HG02588 (cell line): ENCODE measurements at regions not wholly inside any gene's neighbourhood (a gene's known extent, or its start where the extent isn't known, plus 50 kb on each side); places are given as distances from the start of the nearest gene placed in this dataset.
"Not testable (repeated sequence)": the region's sequence is repeated elsewhere in the genome, so short reads cannot be mapped to it uniquely, and the experiment has no call there.

Experiments used
- ATAC-seq: cut with Tn5 transposase; IDR thresholded peaks from one replicate; pipeline ENCODE4 v1.9.1; 2021; ENCODE audit warnings: mild to moderate bottlenecking, moderate library complexity; ENCODE audit not compliant: unreplicated experiment

DNA sequence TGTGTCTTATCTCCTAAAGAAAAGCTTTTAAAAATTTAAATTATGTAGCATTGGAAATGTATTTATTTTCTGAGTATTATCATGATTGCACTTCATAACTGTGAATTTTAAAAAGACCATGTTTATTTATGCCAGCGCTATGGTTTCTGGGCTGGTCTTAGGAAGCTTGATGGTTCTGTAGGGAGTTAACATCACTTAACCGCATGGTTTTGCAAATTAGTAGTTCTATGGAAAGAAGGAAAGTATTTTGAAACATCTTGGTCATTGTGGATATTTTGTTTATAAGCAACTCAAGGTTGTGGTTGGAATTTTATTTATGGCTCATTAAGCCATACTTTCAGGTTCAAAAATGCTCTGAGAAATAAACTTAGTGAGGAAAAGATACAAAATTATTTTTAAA lies 549.4 kb downstream of the STK39 start:
- no peak for ATAC-seq

DNA sequence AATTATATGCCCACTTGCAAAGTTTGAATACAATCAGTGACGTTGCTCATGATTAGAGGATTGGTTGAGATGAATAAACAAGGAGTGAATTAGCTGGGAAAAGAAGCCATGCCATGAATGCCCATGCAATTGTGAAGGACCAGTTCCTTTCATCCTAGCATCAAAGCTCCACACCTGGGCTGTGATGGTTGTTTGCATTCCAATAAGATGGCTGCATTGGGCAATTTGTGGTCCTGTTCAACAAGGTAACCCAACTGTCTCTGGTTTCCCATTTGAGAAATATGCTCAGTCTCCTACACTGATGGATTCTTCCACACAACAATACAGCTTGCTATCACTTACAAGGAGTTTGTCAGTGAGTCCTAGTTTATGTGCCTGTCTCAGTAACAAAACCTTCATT lies 550.2 kb downstream of the STK39 start:
- no peak for ATAC-seq

DNA sequence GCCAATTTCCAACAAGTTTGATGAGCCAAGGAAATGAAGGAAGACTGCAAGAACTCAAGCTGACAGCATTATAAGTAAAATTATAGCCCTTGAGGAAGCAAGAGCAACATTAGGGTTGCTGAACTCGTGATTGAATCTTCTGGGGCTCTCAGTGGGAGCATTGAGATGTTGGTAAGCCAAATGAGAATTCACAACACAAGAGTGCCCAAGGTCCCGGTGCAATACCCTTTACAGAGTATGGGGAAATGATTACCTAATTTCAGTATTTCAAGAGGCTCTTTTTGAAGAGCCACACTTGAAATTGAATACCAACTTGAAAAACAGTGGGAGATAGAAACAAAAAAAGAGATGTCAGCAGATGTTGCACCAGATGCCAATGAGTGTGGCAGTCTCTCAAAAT lies 554.5 kb downstream of the STK39 start:
- no peak for ATAC-seq

DNA sequence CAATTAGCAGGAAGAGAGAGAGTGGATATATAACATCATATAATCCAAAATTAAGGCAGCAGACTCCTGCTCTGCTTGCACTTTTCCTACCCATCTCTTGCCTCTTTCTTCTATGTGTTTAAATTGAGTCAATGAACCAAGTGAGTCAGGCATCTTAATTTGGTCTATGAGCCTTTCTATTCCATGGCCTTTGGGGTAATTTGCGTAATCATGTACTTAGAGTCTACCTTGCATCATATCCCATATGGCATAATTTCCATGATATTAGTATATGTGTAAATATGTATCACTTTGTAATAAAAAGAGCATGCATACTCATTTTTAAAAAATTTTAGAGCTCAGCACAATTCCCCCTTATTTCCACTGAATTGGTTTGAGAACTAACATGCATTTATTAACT lies 555.2 kb downstream of the STK39 start:
- ATAC-seq: no peak

DNA sequence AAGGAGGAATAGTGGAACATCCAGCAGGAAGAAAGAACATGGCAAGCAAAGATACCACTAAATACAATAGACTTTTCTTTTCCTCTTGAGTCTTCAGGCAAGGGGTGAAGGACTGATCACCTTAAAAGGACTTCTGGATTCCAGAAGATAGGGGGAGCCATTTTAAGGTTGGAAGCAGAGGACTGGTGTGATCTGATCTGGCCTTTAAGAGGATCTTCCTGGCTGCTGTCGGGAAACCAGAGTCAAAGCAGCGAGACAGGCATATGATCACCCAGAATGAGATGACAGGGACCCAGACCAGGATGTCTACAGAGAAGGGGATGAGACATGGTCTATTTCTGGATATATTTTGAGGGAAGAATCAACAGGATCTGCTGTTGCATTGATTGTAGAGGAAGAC lies 558.0 kb downstream of the STK39 start:
- ATAC-seq: no peak

DNA sequence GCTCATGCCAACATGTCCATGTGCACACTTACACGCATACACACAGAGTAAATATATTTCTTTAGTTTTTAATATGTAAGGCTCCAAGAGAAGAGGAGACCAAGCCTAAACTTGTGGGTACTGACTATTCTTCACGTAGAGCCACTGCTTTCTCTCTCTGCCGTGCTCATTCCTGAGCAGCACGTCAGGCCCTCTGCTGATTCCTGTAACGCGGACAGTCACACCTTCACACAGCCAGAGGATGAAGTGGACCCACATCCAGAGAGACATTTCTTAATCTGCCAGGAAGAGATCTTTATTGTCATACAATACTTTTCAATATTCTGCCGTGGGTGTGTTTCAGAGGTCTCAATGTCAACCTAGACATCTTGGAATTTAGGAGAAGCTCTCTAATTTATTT lies 560.7 kb downstream of the STK39 start:
- ATAC-seq: no peak

DNA sequence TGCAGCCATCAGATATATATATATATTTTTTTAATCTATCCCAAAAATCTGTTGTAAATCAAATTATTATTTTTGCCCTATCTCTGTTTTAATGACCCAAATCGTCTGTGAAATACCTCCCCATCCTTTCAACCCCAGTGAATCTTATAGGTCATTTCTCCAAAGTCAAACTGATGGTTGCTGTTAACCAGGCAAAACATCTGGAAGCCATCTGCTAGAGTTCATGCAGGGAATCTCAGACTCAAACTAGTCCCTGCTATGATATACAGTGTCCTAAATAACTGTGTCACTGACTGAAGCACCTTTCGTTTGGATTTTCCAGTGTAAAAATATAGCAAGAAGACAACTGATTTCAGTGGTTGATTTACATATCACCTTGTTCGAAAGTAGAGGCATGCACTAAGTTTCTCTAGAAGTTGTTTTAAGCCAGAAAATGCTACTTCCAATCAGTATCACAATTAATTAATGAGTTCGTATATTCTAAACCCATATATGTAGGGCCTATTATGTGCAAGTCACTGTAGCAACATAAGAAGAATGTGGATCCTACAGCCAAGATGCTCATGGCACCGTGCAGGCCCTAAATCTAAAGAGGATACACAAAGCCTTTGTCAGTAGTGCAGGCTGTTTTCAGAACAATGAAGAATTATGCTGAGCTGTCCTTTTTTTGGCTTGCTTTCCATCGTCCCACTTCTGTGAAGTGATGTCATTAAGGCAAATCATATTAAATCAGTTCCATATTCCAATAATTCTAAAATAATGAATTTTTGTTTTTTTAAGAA lies 566.0 kb downstream of the STK39 start:
- no peak for ATAC-seq

DNA sequence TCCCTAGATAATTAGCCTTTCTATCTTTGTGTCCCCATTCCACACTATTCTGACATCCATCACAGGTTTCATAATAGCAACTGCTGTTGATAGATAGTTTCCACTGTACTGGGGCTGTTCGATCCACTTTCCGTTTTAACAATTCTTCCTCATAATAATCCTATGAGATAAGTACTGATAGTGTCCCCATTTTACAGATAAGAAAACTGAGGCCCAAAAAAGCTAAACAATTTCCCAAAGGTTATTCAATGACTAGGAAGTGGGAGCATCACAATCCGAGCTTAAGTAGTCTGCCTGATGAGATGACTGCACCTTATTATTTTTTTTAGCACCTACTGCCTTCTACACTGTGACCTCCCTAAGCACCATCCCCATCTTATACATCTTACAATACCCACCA lies 569.2 kb downstream of the STK39 start:
- no peak for ATAC-seq

DNA sequence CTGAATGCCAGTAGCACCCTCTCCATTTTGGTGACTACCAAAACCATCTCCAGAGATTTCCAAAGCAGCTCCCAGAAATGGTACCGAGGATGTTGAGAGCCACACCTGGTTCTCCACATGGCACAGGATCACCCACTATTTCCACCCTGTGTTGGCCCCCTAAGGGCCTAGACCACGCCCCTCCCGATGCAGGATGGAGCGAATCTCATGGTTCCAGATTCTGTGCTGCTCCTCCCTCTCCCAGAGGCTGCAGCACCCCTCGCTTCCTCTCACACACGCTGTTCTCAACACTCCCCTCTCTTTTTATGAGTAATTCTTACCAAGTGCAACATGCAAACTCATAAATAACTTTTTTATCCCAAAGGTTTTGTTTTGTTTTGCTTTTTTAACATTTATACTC lies 571.5 kb downstream of the STK39 start:
- ATAC-seq: no peak

DNA sequence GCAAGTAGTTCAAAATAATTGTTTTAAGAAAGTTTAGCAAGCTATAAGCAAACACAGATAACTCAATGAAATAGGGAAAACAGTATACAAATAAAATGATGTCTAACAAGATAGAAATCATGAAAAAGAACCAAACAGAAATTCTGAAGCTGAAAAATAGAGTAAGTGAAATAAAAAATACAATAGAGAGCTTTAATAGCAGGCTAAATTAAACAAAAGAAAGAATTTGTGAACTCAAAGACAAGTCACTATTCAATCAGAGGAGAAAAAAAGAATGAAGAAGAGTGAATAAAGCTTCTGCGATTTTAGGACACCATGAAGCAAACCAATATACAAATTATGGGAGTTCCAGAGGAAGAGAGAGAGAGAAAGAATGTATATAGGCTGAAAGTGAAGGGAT lies 576.8 kb downstream of the STK39 start:
- ATAC-seq: no peak

DNA sequence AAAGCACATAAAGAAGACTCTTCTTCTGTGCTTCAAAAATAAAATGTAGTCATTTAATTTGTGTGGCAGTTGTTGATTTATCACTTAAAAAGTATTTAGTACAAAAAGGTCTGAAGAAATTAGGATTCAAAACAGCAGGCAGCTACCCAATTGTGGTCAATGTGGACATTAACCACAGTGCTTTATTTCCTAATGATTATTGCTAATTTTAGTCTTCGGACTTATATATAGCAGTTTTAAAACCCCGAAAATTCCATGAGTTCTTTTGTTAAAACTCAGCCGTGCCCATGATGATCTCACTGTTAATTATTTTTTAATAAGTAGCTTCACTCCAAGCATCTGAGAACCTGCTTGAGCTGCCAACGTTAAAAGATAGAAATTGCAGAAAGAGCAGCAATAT lies 594.3 kb downstream of the STK39 start:
- ATAC-seq: no peak

DNA sequence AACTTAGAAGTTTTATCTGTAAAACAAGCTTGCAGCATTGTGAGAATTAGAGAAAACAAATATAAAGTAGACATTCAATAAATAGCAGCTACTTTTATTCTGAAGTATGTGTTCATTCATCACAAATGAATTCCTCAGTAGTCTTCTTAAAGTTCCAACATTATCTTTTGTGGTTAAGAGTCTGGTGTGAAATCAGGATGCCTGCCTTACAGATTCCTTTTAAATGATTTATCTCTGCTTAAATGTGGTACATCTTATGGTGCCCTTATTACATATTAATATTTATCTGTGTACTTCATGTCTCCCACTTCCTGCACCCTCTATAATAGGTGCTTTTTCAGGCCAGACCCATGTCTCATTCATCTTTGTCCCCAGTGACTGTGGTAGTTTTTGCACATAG lies 595.0 kb downstream of the STK39 start:
- ATAC-seq: no peak

DNA sequence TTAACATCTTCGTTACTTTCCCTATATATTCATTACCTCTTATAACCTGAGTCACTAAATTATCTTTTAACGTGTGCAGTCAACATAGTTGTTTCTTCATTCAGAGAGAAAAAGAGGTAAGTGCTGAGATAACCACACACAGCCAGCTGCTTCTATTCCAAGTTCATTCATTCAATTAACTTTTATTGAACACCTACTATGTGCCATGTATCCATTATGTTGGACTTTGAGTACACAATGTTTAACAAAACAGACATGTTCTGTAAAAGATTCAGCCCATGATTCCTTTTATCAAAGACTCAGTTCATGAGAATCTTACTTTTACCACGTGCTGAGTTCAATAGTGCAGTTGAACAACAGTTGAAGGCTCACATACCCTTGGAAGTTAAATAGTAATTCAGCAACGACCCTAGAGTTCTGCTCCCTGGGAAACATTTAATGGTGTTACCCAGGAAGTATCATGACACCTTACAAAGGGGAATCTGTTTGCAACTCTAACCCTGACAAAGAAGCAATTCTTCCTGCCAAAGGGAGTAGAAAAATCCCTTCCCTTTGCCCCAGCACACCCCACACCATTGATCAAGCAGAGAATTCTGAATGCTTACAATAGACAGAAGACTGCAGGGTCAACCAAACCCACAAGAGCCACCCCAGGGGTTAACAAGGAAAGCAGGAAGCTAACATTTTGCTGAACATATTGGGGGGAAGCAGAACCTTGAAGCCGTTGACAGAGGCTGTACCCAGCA lies 595.8 kb downstream of the STK39 start:
- ATAC-seq: no peak

DNA sequence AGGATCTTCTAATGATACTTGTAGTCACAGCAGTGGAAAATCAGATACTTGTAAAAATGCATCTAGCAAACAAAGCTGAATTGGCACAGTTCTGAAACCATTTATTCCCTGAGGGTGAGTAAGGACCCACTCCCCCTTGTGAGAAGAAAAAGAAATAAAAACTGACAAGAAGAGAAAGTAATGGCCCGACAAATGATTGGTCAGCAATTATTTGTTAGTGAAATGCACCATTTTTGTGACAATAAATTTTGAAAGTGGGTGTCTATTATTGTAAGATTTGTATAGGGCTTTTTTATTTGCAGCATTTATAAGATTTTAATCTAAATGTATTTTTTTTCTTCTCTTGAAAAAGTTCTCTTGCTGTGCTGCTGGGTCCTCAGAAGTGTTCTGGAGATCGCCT lies 600.8 kb downstream of the STK39 start:
- ATAC-seq: no peak

DNA sequence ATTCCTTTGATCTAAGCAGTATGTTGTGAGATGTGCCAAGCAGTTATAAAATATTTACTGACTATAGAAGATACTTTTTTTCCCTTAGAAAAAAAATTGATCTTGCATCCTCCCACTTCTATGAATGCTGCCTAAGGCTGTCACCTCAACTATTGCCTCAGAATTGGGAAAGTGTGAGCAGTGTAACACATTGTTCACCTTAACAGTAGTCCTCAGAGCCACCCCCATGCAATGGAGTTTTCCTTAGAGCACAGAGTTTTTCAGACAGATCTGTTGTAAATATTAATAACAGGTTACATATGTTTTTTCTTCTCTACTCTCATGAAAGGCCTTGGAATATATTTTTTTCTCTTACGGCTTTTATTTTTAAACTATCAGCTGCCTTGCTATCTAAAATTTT lies 607.3 kb downstream of the STK39 start:
- no peak for ATAC-seq

DNA sequence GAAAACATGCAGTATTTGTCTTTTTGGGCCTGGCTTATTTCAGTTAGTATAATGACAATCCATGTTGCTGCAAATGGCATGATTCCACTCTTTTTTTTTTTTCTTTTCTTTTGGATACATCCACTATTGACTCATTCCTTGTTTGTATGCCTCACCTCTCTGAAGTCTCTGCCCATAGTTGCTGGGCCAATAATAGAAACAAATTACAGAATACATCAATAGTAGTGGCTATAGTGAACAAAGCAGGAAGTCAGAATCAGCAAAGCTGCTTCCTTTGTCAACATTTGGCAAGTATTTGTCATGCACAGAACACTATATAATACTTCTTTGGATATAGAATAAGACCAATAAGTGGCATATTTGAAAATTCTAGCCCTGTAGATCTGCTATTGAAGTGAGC lies 609.7 kb downstream of the STK39 start:
- no peak for ATAC-seq

DNA sequence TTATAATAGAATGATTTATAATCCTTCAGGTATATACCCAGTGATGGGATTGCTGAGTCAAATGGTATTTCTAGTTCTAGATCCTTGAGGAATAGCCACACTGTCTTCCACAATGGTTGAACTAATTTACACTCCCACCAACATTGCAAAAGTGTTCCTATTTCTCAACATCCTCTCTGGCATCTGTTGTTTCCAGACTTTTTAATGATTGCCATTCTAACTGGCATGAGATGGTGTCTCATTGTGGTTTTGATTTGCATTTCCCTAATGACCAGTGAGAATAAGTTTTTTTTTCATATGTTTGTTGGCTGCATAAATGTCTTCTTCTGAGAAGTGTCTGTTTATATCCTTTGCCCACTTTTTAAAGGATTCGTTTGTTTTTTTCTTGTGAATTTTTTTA lies 615.1 kb downstream of the STK39 start:
- ATAC-seq: not testable (repeated sequence)

DNA sequence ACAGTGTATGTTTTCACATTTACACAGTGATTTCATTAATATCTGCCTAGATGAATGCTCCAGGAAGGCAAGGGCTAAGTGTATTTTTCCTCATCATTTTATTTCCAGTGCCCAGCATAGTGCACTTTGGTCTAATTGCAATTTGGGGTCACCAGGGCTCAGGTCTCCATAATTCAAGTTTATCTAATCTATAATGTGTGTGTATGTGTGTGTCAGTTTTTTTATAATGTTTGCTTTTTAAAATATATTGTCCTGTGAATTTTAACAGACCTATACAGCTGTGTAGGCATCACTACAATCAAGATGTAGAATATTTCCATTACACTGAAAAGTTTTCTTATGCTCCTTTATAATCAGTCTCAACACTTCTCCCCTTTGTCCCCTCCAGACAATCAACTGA lies 620.4 kb downstream of the STK39 start:
- no peak for ATAC-seq

DNA sequence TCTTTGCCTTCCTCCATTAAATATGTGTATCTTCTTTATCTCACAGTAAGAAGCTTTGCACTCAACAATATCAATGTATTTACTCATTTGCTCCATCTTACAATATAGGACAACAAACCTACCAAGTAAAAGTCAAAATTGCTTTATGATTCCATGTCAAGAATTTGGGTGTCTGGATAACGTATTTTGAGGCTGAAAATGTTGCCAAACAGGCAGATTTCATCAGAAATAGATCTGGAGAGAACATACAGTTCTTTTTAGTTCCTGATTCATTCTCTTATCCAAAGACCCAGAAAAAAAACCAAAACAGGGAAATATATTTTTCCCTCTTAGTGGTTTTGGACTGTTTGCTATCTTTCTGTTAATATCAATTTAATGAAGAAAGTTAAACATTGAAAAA lies 621.1 kb downstream of the STK39 start:
- ATAC-seq: no peak

DNA sequence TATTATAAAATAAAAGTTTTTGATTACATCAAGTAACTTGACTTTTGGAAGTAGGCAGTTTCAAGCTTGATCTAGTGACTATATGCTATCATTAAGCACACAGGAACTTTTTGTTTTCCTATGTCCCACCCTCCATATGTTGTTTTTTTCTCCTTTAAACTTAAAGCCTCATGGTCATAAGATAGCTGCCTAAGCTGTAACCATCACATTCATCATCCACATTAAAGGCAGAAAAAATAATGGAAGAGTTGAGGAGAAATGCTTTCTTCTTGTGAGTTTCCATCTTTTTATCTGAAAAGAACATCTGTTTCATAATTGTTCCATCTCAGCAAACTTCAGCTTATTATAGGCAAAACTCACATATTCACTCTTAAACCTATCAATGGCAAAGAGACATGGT lies 630.4 kb downstream of the STK39 start:
- no peak for ATAC-seq

DNA sequence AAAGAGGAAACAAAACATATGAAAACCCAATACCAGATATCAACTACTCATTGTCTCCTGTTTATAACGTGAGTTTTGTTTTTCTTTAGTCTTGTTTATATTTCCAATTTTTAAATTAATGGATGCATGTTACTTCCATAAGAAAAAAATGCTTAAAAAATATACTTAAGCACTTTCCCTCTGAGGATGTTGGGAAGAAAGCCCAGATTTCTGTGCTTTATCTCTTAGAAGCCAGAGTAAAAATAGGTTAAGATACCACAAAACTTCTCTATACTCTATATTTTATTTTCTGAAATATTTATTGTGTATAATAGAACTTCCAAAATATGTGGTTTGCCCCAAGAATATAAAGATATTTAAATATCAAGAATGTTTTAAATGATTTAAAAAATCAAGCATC lies 633.9 kb downstream of the STK39 start:
- ATAC-seq: no peak

DNA sequence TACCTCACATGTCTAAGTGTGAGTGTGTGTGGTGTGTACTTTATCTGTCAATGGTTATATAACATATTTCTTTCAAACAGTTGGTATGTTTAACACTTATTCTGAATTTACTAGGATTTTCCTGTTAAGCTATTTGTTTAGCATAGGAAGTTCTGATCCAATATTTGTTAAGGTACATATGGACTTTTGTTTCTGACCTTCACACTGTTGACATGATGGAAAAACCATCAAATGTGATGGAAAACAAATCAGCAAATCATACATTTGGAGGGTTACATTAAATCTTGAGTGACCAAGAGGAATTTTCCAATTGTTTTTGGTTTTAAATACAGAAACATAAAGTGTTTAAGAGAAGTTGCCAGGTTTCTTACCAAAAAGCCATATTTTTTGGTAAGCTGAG lies 638.9 kb downstream of the STK39 start:
- ATAC-seq: no peak

DNA sequence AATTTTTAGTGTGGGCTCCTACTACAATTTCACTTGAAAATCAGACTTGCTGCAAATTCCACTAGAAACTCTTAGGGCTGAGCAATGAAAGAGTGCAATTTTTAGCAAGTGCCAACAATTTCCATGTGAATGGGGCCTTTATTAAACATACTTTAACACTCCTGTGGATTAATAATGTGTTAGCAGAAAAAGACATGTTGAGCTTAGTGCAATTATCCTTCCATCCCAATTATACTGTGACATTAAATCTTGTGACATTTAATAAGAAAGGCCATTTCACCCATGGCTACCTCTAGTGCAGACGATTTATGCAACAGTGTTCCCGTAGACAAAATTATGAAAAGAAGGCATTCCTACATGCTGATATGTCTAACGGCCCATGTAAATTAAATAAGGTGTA lies 639.7 kb downstream of the STK39 start:
- ATAC-seq: no peak
